Osteoblast (primary cell): ENCODE measurements at regions not wholly inside any gene's neighbourhood (a gene's known extent, or its start where the extent isn't known, plus 50 kb on each side); places are given as distances from the start of the nearest gene placed in this dataset.

Source experiments
- DNase-seq: peaks from one replicate; pipeline ENCODE4 v3.0.0; 2011; ENCODE audit warnings: low spot score, mixed read lengths; ENCODE audit not compliant: insufficient read length; ENCODE audit errors: missing footprints
- H2AFZ ChIP-seq: 2 replicates; pipeline ENCODE4 v1.6.0; 2011; ENCODE audit warnings: mild to moderate bottlenecking, low read length
- H3K27ac ChIP-seq: 2 replicates; pipeline ENCODE4 v1.5.1; 2011; ENCODE audit warnings: mild to moderate bottlenecking, low read depth, low read length, moderate library complexity
- H3K27me3 ChIP-seq: 2 replicates; pipeline ENCODE4 v1.6.0; 2012; ENCODE audit warnings: mild to moderate bottlenecking, control low read depth, inconsistent platforms, low read length, moderate library complexity; ENCODE audit not compliant: insufficient read depth
- H3K36me3 ChIP-seq: 2 replicates; pipeline ENCODE4 v1.5.1; 2011; ENCODE audit warnings: mild to moderate bottlenecking, low read length, control low read depth, moderate library complexity; ENCODE audit not compliant: insufficient read depth
- H3K4me1 ChIP-seq: 2 replicates; pipeline ENCODE4 v1.5.1; 2011; ENCODE audit warnings: mild to moderate bottlenecking, low read length, control low read depth, moderate library complexity; ENCODE audit not compliant: insufficient read depth
- H3K4me2 ChIP-seq: 2 replicates; pipeline ENCODE4 v1.6.0; 2011; ENCODE audit warnings: mild to moderate bottlenecking, low read length; ENCODE audit not compliant: insufficient read depth
- H3K4me3 ChIP-seq: fragments of 200-600 bp; sonication (generic); 3 replicates; pipeline ENCODE4 v1.5.1; 2012; ENCODE audit warnings: mild to moderate bottlenecking, low read length, inconsistent platforms; ENCODE audit not compliant: insufficient read depth
- H3K79me2 ChIP-seq: 2 replicates; pipeline ENCODE4 v1.6.0; 2012; ENCODE audit warnings: mild to moderate bottlenecking, low read length, control low read depth, inconsistent platforms; ENCODE audit not compliant: insufficient read depth
- H3K9me3 ChIP-seq: 2 replicates; pipeline ENCODE4 v1.5.1; 2011; ENCODE audit warnings: low read depth, low read length, control low read depth
- H4K20me1 ChIP-seq: 2 replicates; pipeline ENCODE4 v1.6.0; 2012; ENCODE audit warnings: mild to moderate bottlenecking, low read length, control low read depth; ENCODE audit not compliant: insufficient read depth
- CTCF ChIP-seq: IDR thresholded peaks from 2 replicates; pipeline ENCODE4 v1.5.1; 2011; ENCODE audit warnings: mild to moderate bottlenecking, low read depth, low read length, moderate library complexity; ENCODE audit errors: extremely low read depth

- H3K4me2 ChIP-seq, result no peak overlapping the region
- no peaks in the 10 kb centered on the region for H3K36me3 ChIP-seq
- DNase-seq, result no peak
- H4K20me1 ChIP-seq, result no peaks in the 10 kb centered on the region
- H3K4me1 ChIP-seq, result peaks cover 17% of the 10 kb centered on the region
- no peak overlapping the region for H3K27ac ChIP-seq
- no peaks in the 10 kb centered on the region for H3K79me2 ChIP-seq
- H3K9me3 ChIP-seq, result no peaks in the 10 kb centered on the region
- no peak overlapping the region for H3K4me3 ChIP-seq
- TF ChIP-seq CTCF, result no peak
- no peak overlapping the region for H2AFZ ChIP-seq
- no peaks in the 10 kb centered on the region for H3K27me3 ChIP-seq
Measured at GRCh38 chr1:56403321-56403720, 176.0 kb downstream of the PLPP3 start.

- no peak overlapping the region for H2AFZ ChIP-seq
- H3K27ac ChIP-seq, result no peak overlapping the region
- H3K79me2 ChIP-seq, result no peaks in the 10 kb centered on the region
- no peaks in the 10 kb centered on the region for H3K9me3 ChIP-seq
- no peak for TF ChIP-seq CTCF
- no peak overlapping the region for H3K4me3 ChIP-seq
- no peaks in the 10 kb centered on the region for H3K36me3 ChIP-seq
- H4K20me1 ChIP-seq, result no peaks in the 10 kb centered on the region
- DNase-seq, result no peak
- H3K4me1 ChIP-seq, result peaks cover 17% of the 10 kb centered on the region
- H3K4me2 ChIP-seq, result no peak overlapping the region
- no peaks in the 10 kb centered on the region for H3K27me3 ChIP-seq
Measured at GRCh38 chr1:56401191-56401590, 178.2 kb downstream of the PLPP3 start.

GRCh38 chr1:56400526-56400925, 178.8 kb downstream of the PLPP3 start:
- TF ChIP-seq CTCF, result no peak
- no peaks in the 10 kb centered on the region for H3K79me2 ChIP-seq
- no peak for DNase-seq
- no peaks in the 10 kb centered on the region for H4K20me1 ChIP-seq
- no peak overlapping the region for H2AFZ ChIP-seq
- H3K4me3 ChIP-seq, result no peak overlapping the region
- no peaks in the 10 kb centered on the region for H3K27me3 ChIP-seq
- H3K4me1 ChIP-seq, result peaks cover 17% of the 10 kb centered on the region
- H3K27ac ChIP-seq, result no peak overlapping the region
- H3K36me3 ChIP-seq, result no peaks in the 10 kb centered on the region
- no peaks in the 10 kb centered on the region for H3K9me3 ChIP-seq
- no peak overlapping the region for H3K4me2 ChIP-seq

GRCh38 chr1:56399795-56400194, 179.6 kb downstream of the PLPP3 start:
- H2AFZ ChIP-seq, result no peak overlapping the region
- no peak for DNase-seq

More at GRCh38 chr1:56399795-56400194, 179.6 kb downstream of the PLPP3 start:
- Histone ChIP-seq H3K9me3 (no peaks in the 10 kb centered on the region), H3K4me3 (no peak overlapping the region), H4K20me1 (no peaks in the 10 kb centered on the region), H3K36me3 (no peaks in the 10 kb centered on the region), H3K27ac (no peak overlapping the region), H3K27me3 (no peaks in the 10 kb centered on the region), H3K4me1 (peaks cover 11% of the 10 kb centered on the region), H3K4me2 (no peak overlapping the region), H3K79me2 (no peaks in the 10 kb centered on the region)
- TF ChIP-seq CTCF, result no peak
